GM19438 (cell line): ENCODE measurements at regions not wholly inside any gene's neighbourhood (a gene's known extent, or its start where the extent isn't known, plus 50 kb on each side); places are given as distances from the start of the nearest gene placed in this dataset.
"Not testable (repeated sequence)": the region's sequence is repeated elsewhere in the genome, so short reads cannot be mapped to it uniquely, and the experiment has no call there.

Experiments
- ATAC-seq: cut with Tn5 transposase; IDR thresholded peaks from one replicate; pipeline ENCODE4 v1.9.1; 2021; ENCODE audit warnings: low read depth; ENCODE audit not compliant: unreplicated experiment

DNA sequence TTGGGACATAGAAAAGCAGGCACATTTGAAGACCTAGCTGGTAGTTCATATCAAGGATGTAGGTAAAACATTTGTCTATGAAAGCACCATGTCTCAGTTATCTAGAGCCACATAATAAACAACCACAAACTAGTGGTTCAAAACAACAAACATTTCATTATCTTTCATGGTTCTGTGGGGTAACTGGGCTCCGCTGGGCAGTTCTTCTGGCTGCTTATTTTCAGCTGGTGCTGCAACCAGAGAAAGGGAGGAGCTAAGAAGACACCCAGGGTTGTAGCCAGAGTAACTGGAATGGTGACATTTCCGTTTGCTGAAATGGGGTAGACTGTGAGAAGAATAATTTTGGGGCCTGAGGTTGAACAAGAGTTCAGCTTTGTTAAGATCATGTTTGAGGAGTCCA is 145.7 kb upstream of the SULF2 start:
- no peak for ATAC-seq

GRCh38 chr20:47929368-47930115 is 144.3 kb upstream of the SULF2 start:
- no peak for ATAC-seq

DNA sequence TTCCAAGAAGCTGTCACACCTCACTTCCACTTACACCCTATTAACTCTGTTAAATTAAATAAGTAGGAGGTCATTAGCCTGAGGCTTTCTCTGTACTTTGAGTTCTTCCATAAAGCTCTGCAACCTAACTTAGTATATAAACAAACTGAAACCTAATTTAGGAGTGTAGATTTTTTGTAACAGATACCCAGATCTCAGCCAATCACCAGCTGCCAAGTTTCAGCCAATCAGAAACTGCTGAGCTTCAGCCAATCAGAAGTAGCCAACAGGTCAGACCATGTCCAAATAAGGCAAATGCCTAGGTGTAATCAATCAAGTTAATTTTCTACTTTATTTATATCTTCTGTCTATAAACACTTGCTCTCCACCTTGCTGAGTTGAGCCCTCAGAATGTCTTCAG is 142.7 kb upstream of the SULF2 start:
- ATAC-seq: no peak

DNA sequence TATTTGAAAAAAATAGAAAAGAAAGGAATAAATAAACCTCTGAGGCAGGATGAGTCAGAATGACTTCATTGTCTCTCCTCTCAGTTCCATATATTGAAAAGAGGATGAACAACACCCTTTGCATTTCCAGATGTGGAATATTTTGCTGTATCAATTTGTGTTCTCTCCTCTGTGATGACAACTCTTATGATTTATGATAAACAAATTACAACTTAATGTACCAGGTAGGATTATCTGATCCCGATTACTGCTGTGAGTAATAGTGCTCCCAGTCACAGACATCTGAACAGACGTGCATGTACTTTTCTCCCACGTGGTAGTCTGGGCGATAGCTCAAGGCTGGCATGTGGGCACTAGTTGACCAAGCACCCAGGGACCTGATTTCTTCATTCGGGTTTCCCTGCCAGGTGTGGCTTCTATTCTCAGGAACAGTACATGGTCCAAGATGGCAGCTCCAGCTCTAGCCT is 142.1 kb upstream of the SULF2 start:
- no peak for ATAC-seq

GRCh38 chr20:47926731-47927130 is 141.4 kb upstream of the SULF2 start:
- ATAC-seq: no peak

DNA sequence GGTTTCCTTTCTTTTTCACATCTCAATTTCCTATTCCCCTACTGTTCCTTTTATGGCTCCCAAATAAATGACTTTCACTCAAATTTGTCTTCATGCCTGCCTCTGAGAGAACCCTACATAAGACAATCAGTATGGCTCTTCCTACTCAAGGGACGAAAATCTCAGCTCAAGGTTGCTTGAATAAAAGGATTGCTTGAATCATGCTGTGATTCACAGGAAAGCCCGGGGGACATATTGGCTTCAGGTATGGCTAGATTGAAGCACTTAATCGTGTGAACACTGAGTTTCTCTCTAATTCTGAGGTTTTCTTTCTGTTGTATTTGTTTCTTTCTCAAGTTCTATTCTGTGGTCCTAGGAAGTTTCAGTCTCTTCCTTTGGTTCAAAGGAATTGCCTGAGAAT is 140.3 kb upstream of the SULF2 start:
- no peak for ATAC-seq

DNA sequence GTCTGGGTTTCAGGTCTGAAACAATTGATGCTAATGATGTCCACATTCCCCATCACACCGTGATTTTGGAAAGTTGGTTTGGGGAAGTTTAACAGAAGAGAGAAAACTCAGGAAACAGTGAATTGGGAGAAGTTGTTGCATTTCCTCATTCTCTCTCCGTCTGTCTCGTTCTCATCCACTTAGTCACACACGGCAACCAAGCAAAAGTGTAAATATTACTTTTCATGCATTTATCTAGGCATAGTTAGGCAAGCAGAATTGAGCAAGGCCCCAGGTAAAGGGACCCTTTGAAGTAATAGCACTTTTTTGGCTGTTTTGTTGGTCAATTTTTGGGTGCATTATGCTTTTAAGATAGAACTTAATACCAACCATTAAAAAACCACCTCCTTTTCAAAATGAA is 137.0 kb upstream of the SULF2 start:
- no peak for ATAC-seq

DNA sequence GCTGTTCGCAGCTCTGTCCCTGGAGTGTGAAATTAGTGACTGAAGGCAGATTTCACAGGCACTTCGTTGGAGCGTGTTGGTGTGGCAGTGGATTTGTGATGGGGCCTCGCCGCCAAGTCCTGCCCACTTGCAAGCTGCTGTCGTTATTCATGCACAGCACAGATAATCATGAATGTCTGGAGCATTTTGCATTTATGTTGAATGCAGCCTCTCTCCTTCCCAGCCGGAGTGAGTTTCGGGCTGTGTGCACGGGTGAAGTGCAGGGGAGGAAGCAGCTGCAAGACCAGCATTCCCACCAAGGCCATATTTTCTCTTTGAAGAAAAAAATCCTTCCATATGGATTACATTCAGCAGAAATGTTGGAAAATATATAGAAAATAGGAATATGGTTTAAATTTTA is 136.5 kb upstream of the SULF2 start:
- ATAC-seq: not testable (repeated sequence)

DNA sequence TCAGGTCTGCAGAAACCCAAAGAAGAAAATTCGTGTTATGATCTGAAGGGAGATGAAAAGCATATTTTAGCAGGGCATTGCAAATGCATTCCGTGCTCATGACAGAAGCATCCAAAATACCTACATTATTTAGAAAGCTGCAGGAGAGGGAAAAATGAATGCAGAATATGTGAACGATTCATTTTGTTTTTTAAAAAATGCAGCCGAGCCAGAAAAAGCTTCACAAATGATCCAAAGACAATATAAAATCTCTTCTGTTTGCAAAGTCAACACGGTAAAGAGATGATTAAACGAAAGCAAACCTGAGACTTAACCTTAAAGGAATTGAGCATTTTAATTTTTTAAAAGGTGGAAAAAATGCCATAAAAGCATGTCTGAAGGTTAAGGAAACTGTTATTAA is 136.1 kb upstream of the SULF2 start:
- no peak for ATAC-seq

DNA sequence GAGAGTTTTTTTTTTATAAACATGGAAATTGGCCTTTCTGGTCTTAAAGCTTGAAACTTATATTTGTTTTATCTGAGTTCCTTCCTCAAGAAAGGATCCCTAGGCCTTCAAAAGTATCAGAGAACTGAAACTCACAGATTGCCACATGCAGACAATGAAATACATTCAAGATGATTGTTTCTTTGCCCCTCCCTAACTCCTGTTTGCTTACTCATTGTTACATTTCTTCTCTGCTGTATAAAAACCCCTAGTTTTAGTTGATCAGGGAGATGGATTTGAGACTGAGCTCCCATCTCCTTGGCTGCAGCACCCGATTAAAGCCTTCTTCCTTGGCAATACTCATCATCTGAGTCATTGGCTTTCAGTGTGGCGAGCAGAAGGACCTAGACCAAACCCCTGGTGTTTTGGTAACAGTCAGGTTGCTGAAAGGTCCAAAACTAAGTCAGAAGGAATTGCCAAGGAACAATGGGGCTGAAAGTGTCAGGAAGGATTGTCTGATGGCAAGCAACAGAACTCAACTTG is 132.3 kb upstream of the SULF2 start:
- no peak for ATAC-seq

DNA sequence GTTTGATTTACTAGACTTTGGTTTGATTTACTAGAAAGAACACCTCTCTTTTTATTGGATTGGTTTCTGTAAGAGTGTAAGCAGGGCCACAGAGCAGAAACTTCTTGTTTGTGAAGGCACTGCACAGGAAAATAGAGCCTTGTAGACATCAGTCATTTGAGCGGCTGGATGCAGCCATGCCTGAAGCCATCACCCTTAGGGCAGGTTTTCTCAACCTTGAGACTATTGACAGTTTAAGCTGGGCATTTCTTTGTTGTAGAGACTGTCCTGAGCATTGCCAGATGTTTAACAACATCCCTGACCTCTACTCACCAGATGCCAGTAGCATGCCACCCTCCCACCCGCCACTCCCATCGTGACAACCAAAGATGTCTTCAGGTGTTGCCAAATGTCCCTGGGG is 130.2 kb upstream of the SULF2 start:
- ATAC-seq: no peak

DNA sequence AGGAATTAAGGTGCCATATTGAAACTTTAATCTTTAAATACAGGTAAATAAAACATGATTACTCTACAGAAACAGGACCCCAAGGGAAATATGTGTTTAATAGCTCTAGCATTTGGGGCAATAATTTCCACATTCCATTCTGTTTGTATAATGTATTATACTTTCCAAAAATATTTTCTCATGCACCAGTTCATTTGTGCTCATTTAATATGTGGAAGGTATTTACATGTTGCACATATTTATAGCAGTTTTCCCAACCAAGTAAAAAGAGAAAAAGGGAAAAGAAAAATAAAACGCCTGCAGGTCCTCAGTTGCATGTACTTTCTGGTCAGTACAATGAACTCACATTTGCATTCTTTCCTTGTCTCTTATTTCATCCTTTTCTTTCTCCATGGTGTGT is 129.5 kb upstream of the SULF2 start:
- ATAC-seq: no peak

- ATAC-seq: not testable (repeated sequence)
These were observed 127.7 kb upstream of the SULF2 start for GRCh38 chr20:47912786-47913501.

GRCh38 chr20:47912165-47912564 is 126.9 kb upstream of the SULF2 start:
- ATAC-seq: not testable (repeated sequence)

DNA sequence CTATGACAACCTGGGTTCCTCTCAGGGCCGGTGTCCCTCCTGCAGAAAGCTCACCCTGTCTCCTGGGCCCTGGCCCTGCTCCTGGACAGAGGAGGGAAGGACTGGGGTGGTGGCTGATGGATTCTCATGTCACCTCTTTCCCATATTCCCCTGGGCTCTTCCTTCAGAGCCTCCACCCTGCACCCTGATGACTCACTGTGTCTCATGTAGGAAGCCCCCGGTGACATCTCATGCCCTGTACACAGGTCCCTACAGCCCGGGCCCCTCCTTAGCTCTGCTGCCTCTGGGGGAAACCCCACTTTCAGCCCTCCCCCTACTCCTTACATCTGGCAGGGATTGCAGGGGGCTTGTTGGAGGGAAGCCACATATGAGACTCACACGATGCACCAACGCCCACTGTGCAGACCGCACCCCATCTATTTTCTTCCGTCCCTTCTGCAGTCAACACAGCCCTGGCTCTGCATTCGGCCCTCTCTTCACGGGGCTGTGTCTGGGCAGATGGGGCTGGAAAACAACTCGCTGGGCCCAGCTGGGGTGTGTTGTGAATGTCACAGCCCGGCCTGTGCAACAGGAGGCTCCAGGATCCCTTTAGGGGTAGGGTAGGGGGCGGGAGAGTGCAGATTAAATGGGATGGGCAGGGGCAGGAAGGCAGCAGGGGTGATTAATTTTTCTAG is 124.6 kb upstream of the SULF2 start:
- not testable (repeated sequence) for ATAC-seq

DNA sequence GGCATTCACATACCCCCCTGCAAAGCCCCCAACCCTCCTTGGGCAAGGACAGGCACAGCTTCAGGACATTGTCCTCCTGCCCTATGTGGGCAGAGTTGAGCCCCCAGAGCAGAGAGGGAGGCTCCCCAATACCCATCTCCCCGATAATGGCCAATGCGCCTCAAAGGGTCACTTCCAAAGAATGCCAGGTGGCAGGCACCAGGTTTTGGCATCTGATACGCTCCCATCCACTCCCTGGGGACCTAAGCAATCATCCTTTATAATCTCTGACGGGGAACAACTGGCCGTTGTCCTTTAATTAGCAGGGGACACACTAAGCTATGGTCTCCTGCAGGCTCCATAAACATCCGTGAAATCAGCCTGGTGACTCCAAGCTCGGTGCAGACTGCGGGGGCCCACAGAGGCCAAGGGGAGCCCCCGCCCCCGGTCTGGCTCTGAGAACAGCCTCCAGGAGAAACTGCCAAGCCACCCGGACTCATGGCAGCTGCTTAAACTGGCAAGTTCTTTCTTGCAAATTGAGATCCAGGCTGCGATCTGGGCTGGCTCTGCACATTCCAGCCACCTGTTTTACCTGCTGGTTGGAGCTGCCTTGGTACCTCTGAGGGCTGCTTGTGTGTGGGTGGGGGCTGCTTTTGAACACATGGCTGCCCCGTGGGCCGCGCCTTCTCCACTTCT is 123.2 kb upstream of the SULF2 start:
- not testable (repeated sequence) for ATAC-seq

GRCh38 chr20:47907951-47908350 is 122.7 kb upstream of the SULF2 start:
- ATAC-seq: not testable (repeated sequence)

DNA sequence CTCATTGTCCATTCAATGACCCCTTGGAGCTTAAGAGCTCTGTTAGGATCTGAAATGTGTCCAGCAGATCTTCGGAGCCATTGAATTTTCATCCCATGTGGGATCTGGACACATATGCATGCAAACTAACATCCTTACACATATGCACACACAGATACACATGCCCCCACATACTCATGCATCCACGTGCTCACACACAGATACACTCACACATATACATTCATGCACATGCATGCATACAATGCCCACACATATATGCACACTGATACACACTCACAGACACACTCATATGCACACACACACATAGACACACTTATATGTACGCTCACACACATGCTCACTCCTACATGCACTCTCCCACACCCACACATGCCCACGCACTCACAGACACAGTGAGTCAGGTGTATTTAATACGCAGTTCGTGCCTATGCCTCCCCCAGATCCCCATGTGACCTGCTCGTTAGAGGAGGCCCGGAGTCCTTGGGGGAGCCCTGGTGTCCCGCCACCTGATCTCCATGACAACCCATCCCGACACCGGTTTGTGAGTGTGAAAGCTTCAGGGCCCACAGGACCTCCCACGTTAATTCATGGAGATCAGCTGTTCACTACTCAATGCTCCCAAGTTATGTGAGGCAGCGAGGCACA is 121.9 kb upstream of the SULF2 start:
- no peak for ATAC-seq

DNA sequence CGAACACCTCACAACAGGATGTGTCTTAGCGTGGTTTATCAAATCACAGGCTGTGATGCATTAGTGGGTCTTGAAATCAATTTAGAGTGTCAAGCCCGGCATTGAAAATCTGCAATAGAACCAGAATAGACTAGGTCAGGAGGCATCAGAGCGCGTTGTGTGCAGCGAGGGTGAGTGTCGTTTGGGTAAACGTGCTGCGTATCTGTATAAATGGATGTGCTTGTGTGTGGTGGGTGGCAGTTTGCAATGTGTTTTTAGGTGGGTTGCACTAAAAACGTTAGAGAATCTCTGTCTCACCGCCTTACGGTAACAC is 121.0 kb upstream of the SULF2 start:
- no peak for ATAC-seq

- ATAC-seq: no peak
These were observed 120.5 kb upstream of the SULF2 start for GRCh38 chr20:47905628-47906347.
